ENCODE measurements at regions not wholly inside any gene's neighbourhood (a gene's known extent, or its start where the extent isn't known, plus 50 kb on each side); places are given as distances from the start of the nearest gene placed in this dataset.
"Not testable (repeated sequence)": the region's sequence is repeated elsewhere in the genome, so short reads cannot be mapped to it uniquely, and the experiment has no call there.

- no peak for DNase-seq
These were observed 162.6 kb upstream of the P2RY1 start for GRCh38 chr3:152672320-152672649.

DNA sequence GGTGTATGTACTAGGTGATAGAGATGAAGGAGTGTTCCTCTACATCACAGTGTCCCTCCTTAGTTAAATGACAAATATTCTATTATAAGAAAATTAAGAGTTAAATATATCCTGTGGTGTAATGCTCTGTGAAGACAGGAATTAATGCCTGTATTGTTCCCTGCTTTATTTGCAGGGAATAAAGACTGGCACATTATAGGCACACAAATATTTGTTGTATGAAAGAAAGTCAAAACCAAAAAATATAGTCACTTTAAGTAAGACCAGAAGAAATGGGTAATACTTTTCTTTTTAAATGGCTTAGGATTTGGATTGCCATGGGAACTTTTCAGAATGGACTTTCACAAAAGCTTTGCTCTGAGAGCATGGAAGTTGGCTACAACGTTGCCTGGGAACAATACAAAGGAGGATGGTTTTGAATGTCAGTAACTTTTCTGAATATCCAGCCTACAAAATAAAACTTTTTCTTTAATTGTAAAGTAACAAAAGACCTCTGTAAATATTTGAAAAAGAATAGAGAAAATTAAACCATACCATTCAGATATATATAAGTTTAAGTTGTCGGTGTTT lies 158.0 kb upstream of the P2RY1 start:
- DNase-seq = no peak

GRCh38 chr3:152677491-152677890 lies 157.4 kb upstream of the P2RY1 start:
- no peak for DNase-seq

GRCh38 chr3:152682477-152682876 lies 152.5 kb upstream of the P2RY1 start:
- DNase-seq = no peak

DNA sequence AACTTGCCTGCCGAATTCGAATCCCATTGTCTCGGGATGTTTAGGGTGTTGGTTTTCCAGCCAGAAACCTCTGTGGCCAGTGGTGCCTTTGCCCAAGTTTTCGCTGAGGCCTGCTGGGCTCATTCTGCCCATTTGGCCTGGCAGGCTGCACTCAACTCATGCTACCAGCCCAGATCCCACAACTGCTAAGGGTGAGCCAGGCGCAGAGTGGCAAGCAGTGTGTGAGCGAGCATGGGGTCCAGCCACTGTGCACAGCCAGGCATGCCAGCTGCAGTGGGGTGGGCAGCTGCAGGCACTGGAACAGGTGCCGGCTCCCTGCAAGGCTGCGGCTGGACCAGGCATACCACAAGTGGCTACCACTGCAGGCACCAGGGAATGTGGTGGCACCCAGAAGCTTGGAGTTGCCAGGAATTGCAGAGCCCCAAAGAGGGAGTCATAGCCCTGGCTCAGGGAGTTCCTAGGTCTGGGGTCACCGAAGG lies 151.4 kb upstream of the P2RY1 start:
- DNase-seq = no peak

DNA sequence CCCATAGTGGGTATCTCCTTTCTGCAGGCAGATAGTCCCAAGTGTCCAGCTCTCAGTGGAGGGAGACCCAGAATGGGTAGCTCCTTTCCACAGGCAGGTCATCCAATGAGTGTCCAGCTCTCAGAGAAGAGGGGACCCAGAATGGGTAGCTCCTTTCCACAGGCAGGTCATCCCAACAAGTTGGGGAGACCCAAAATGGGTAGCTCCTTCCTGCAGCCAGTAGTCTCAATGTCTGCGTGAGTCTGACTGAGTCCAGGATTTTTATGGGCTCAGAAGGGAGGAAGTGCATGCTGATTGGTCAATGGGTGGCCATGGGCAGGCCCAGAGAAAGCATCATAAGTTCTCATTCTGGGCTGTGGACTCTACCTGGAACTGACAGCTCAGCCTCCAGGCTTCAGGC lies 150.7 kb upstream of the P2RY1 start:
- no peak for DNase-seq

- no peak for DNase-seq
These were observed 146.6 kb upstream of the P2RY1 start for GRCh38 chr3:152688313-152688712.

GRCh38 chr3:152692326-152692725 lies 142.6 kb upstream of the P2RY1 start:
- DNase-seq = not testable (repeated sequence)

- DNase-seq = not testable (repeated sequence)
These were observed 141.2 kb upstream of the P2RY1 start for GRCh38 chr3:152693521-152694250.

GRCh38 chr3:152695840-152696239 lies 139.1 kb upstream of the P2RY1 start:
- DNase-seq = no peak

GRCh38 chr3:152696962-152697361 lies 138.0 kb upstream of the P2RY1 start:
- no peak for DNase-seq

GRCh38 chr3:152703245-152703890 lies 131.6 kb upstream of the P2RY1 start:
- DNase-seq = no peak

GRCh38 chr3:152706991-152707713 lies 127.8 kb upstream of the P2RY1 start:
- DNase-seq = no peak

DNA sequence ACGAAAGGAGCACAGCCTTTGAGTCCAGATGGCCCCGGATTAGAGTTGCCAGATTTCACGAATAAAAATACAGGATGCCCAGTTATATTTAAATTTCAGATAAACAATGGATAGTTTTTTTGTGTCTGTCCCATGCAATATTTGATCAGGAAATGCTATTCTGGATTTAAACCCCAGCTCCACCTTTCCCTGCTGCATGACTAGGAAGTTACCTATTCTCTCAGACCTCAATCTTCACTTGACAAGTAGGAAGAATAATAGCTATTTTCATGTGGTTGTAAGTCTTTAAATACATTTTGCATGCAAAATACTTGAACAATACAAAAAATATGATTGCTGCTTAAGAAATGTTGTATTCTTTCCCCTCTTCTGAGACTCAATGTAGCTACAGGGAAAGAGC lies 125.3 kb upstream of the P2RY1 start:
- no peak for DNase-seq

DNA sequence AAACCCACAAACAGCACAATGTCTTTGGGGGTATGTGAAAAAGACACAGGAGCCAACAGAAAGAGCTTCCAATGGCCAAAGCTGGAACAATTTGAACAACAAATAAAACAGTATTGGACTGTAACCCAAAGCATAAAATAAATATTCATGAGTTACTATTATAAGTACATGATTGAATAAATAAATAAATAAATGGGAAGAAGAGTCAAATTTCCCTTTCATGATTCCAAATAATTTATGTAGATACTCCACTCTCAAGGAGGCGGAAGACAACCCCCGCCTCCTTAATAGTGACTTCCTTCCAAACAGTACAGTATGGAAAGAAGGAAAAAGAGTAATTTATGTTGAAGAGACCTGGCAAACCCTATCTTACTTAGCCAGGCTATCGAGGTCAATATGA lies 124.4 kb upstream of the P2RY1 start:
- DNase-seq = no peak

DNA sequence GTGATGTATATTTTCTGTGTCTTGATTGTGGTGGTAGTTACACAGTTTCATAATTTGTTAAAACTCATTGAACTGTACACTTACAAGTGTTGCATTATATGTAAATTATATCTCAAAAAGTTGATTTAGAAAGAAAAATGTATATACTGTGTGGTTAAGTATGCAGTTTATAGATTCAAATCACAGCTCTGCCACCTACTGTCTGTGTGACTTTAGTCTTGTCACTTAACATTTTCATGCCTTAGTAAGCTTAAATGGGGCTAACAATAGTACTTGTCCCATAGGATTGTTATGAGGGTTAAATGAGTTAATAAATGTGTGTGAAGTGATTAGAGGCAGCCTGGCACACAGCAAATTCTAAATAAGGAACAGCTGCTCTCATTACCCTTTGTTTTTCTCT lies 120.9 kb upstream of the P2RY1 start:
- no peak for DNase-seq

GRCh38 chr3:152714507-152714906 lies 120.4 kb upstream of the P2RY1 start:
- DNase-seq = no peak

- DNase-seq = no peak
These were observed 117.7 kb upstream of the P2RY1 start for GRCh38 chr3:152717252-152717651.

- DNase-seq = no peak
These were observed 116.1 kb upstream of the P2RY1 start for GRCh38 chr3:152718810-152719209.

GRCh38 chr3:152719264-152719663 lies 115.7 kb upstream of the P2RY1 start:
- no peak for DNase-seq

GRCh38 chr3:152720951-152721718 lies 113.8 kb upstream of the P2RY1 start:
- no peak for DNase-seq

DNA sequence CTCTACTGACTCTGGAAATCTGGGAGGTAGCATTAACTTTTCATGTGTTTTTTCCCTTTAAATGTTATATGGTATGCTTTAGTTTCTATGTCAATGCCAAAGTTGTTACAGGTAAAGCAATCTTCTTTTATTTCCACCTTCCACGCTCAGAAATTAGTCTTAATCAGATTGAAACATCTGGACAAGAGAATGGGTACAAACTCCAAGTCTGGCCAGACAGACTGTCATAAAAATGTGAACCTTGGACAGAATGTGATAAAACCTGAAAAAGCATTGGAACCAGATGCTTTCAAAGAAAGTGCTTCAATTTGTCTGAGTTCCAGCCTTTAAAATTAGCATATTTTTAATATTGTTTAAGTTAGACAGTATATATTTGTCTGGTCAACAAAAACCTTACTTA lies 110.7 kb upstream of the P2RY1 start:
- DNase-seq = no peak
